ENCODE measurements at regions not wholly inside any gene's neighbourhood (a gene's known extent, or its start where the extent isn't known, plus 50 kb on each side); places are given as distances from the start of the nearest gene placed in this dataset.

DNA sequence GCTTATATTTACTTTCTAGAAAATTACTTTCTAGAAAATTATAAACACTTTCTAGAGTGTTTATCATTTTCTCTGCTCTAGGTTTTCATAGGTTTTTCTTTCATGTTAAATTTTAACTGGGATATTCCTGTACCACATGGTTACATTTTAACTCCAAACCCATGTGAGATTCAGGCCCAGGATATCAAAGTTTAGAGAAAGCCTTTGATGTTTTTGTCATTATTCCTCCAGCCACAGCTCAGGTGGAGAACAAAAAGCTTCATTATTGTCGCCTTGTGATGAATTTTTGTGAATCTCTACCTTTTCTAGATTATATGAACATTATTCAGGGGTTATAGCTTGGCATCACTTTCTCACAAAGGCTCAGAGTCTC, 816.0 kb downstream of the SQOR start:
- no peak for DNase-seq
- no peaks in the 10 kb centered on the region for H3K9me3 ChIP-seq (ENCODE audit: control insufficient read depth, low read length, poor library complexity, severe bottlenecking)
- no peak overlapping the region for H3K4me3 Mint-ChIP-seq
- H3K27me3 Mint-ChIP-seq = no peaks in the 10 kb centered on the region
- H3K36me3 Mint-ChIP-seq (ENCODE audit: low read depth) = no peaks in the 10 kb centered on the region
- no peak for ATAC-seq
- H3K27ac Mint-ChIP-seq = no peak overlapping the region
- no peaks in the 10 kb centered on the region for H3K4me1 Mint-ChIP-seq

DNA sequence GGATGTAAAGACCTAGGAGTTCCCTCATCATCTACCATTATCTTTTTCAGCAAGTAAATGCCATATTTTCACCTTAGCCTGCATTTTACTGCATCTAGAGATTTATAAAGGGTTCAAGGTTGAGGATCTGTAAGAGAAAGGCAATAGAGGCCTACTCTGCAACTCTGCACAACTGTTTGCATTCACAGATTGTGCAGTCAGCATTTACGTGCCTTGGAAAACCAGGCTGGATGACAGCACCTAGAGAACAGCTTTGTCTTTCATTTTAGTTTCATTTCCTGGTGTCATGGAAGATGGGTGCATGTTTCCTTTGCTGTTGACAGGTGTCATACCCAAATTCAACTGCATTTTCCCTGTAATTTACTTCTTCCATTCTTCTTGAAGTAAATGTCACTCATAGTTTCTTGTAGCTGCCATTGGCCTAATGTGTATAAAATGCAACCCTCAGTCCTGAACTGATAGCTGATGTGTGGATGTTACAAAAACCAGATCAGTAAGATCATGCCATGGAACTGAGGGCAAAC, 817.5 kb downstream of the SQOR start:
- Mint-ChIP-seq H3K4me3 (no peak overlapping the region), H3K27me3 (no peaks in the 10 kb centered on the region)
- ATAC-seq = no peak

DNA sequence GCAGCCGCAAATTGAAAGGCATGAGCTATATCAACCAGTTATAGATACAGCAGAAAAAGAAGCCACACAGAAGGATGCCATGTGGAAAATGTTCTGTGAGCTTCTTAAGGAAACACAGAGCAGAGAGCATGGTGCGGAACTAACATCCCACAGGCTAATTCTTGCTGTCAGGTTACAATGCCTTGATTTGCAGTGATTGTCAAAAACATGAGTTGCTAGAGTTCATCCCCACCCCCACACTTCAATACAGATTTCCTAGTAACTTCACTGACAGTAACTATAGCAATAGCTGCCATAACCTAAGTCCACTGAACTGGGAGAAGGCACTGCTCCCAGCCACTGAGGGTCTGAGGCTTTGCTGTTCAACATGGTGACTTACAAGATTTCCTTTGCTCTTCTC, 821.6 kb downstream of the SQOR start:
- H3K36me3 Mint-ChIP-seq (ENCODE audit: low read depth) = no peaks in the 10 kb centered on the region
- no peak overlapping the region for H3K27ac Mint-ChIP-seq
- DNase-seq = no peak
- no peaks in the 10 kb centered on the region for H3K4me1 Mint-ChIP-seq
- H3K9me3 ChIP-seq (ENCODE audit: control insufficient read depth, low read length, poor library complexity, severe bottlenecking) = no peaks in the 10 kb centered on the region
- no peak overlapping the region for H3K4me3 Mint-ChIP-seq
- ATAC-seq = no peak
- no peaks in the 10 kb centered on the region for H3K27me3 Mint-ChIP-seq

More for the DNA sequence above, 817.5 kb downstream of the SQOR start:
- Mint-ChIP-seq H3K4me1 (no peaks in the 10 kb centered on the region), H3K36me3 (ENCODE audit: low read depth) (no peaks in the 10 kb centered on the region), H3K27ac (no peak overlapping the region)
- no peaks in the 10 kb centered on the region for H3K9me3 ChIP-seq (ENCODE audit: control insufficient read depth, low read length, poor library complexity, severe bottlenecking)
- DNase-seq = no peak

DNA sequence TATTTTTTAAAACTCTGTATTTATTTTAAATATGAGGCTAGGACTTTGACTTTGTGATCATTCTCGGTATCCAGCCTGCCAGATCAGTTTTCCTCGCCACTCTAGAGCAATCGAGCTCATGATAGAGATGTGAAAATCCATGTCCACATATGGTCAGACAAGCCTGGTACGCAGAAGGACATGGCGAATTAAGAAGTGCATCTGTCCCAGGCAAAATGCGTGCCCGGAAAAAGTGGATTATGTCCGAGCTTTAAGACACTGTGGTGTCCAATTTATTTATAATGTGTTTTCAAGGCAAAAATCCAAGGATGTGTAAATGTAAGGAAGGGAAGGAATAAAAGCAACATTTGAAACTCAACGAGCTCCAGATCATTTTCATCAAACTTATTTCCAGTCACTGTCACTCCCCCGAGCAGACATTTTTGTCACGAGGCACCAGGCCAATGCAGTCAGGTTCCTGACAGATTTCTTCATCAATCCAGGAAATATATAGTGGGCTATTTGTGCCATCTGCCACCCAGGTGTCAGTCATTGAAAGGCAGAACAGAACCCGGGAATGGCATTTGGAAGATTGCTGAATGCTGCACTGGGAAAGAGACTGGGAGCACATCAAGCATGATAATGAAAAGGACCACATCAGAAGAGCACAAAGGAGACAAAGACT, 825.7 kb downstream of the SQOR start:
- no peaks in the 10 kb centered on the region for H3K9me3 ChIP-seq (ENCODE audit: control insufficient read depth, low read length, poor library complexity, severe bottlenecking)
- Mint-ChIP-seq H3K27me3 (no peaks in the 10 kb centered on the region), H3K4me1 (no peaks in the 10 kb centered on the region), H3K27ac (no peak overlapping the region), H3K36me3 (ENCODE audit: low read depth) (no peaks in the 10 kb centered on the region), H3K4me3 (no peak overlapping the region)
- ATAC-seq (no peak), DNase-seq (no peak)

DNA sequence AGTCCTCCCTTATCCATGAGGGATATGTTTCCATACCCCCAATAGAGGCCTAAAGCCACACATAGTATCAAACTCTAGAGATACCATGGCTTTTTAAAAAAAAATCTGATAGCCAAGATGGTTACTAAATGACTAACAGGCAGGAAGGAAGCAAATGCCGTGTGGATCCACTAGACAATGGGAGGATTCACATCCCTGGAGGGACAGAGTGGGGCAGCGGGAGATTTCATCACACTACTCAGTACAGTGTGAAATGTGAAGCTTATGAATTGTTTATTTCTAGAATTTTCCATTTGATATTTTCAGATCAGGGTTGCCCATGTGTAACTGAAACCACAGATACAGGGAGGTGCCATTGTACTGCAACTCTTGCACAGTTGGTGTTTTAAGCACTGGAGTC, 826.6 kb downstream of the SQOR start:
- Mint-ChIP-seq H3K36me3 (ENCODE audit: low read depth) (no peaks in the 10 kb centered on the region), H3K27me3 (no peaks in the 10 kb centered on the region), H3K27ac (no peak overlapping the region), H3K4me1 (no peaks in the 10 kb centered on the region), H3K4me3 (peak overlapping the region; percentile 2)
- no peaks in the 10 kb centered on the region for H3K9me3 ChIP-seq (ENCODE audit: control insufficient read depth, low read length, poor library complexity, severe bottlenecking)
- no peak for DNase-seq
- ATAC-seq = no peak

DNA sequence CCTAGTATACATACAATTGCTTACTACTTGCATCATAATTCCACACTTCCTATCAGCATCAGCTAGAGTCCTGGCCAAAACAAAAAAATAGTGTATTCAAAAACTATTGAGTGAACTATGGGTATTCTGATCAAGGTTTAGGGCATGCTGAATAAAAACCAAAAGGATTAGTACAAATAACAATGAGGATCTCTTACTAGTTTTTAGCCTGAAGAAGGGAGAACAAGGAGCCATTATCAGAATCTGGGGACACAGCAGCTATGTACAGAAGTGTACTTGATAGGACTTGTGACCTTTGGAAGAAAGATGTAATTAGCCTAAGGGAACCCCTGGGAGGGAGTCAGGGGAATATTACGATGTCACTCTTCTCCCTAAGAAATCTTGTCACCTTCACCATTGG, 832.2 kb downstream of the SQOR start:
- H3K4me3 Mint-ChIP-seq = no peak overlapping the region
- no peaks in the 10 kb centered on the region for H3K36me3 Mint-ChIP-seq (ENCODE audit: low read depth)
- no peak for ATAC-seq

DNA sequence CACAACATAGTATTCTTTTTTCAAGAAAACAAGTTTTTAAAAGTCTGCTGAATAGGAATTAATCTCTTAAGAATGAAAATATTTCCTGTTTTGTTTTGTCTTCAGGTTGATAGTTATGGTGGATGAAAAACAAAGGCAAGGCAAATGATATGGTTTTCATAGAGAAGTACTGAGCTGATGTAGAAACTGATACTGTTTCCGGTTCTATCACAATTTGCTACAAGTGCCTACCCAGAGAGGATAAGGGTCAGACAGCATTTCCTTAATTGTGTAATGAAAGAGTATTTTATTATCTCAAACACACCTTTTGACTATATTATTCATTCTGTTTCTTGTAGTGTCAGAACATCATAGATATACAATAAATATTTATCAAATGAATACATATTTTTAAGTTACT, 836.3 kb downstream of the SQOR start:
- no peaks in the 10 kb centered on the region for H3K4me1 Mint-ChIP-seq
- H3K36me3 Mint-ChIP-seq (ENCODE audit: low read depth) = no peaks in the 10 kb centered on the region
- H3K27ac Mint-ChIP-seq = no peak overlapping the region
- H3K9me3 ChIP-seq (ENCODE audit: control insufficient read depth, low read length, poor library complexity, severe bottlenecking) = no peaks in the 10 kb centered on the region
- ATAC-seq (no peak), DNase-seq (no peak)
- no peak overlapping the region for H3K4me3 Mint-ChIP-seq
- H3K27me3 Mint-ChIP-seq = no peaks in the 10 kb centered on the region

More for the DNA sequence above, 832.2 kb downstream of the SQOR start:
- Mint-ChIP-seq H3K27ac (no peak overlapping the region), H3K27me3 (no peaks in the 10 kb centered on the region), H3K4me1 (no peaks in the 10 kb centered on the region)
- H3K9me3 ChIP-seq (ENCODE audit: control insufficient read depth, low read length, poor library complexity, severe bottlenecking) = no peaks in the 10 kb centered on the region
- no peak for DNase-seq

DNA sequence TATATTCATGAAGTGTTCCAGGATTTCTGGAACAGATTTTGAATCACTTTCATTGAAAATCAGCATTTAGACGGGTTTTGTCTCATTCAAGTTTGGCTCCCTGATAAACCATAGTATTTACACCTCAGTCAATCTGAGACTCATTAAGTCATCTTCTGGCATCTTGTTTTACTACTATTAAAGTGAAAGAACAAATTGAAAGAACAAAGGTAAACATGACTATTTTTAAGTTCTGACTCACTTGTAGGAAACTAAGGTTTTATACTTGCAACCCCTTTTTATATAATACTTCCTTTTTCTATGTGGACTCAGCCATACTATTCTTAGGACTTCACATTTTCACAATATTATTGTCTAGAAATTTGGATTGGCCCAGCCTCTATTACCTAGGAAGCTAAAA, 854.4 kb downstream of the SQOR start:
- no peaks in the 10 kb centered on the region for H3K36me3 Mint-ChIP-seq (ENCODE audit: low read depth)
- DNase-seq (no peak), ATAC-seq (no peak)
- no peak overlapping the region for H3K27ac Mint-ChIP-seq
- H3K4me1 Mint-ChIP-seq = no peaks in the 10 kb centered on the region
- H3K9me3 ChIP-seq (ENCODE audit: control insufficient read depth, low read length, poor library complexity, severe bottlenecking) = no peaks in the 10 kb centered on the region
- H3K27me3 Mint-ChIP-seq = no peaks in the 10 kb centered on the region
- H3K4me3 Mint-ChIP-seq = no peak overlapping the region

DNA sequence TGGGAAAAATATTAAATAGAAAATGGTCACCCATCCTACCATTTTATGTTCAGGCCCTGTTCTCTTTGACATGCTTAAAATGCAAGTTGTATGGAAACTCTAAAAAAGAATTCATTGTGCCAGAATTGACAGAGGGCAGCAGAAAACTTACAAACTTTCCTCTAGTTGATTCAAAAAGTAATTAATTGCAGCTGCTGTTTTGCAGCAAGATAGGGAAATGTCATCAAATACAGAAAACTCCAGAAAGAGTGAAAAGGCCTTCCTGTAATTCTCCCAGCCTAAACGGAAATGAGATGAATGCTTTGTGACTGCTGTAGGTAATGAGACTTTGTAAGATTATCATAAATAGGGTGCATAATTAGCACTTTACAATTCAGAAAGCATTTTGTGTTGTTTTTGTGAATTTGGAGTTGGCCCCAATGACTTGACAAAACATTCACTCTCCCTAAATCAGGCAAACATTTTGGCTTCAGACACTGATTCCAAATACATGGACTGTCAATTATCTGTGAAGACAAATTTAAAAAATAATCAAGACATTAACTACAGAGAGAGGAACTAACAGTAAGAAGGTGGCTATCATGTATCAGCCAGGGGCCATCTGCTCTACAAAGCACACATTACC, 861.8 kb downstream of the SQOR start:
- ATAC-seq = no peak
- no peak for DNase-seq
- no peaks in the 10 kb centered on the region for H3K9me3 ChIP-seq (ENCODE audit: control insufficient read depth, low read length, poor library complexity, severe bottlenecking)
- Mint-ChIP-seq H3K4me3 (no peak overlapping the region), H3K27me3 (no peaks in the 10 kb centered on the region), H3K27ac (no peak overlapping the region), H3K4me1 (no peaks in the 10 kb centered on the region), H3K36me3 (ENCODE audit: low read depth) (no peaks in the 10 kb centered on the region)

DNA sequence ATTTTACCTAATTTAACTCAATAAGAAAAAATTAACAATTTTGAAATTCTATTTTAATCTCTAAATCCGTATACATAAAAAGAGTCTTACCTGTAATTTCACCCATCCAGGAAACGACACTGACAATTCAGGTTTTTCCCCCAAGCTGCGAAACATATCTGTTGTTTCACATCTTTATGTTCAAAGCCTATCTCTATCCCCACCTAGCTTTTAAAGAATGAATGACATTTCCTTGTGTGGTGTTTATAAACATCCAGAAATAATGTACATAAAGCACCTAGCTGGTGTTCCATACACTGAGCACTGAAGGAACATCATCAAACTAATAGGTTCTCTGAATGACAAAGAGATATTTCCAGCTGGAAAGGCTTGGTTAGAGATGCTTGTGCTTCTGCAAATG, 867.8 kb downstream of the SQOR start:
- no peaks in the 10 kb centered on the region for H3K27me3 Mint-ChIP-seq
- H3K27ac Mint-ChIP-seq = no peak overlapping the region
- no peaks in the 10 kb centered on the region for H3K9me3 ChIP-seq (ENCODE audit: control insufficient read depth, low read length, poor library complexity, severe bottlenecking)
- no peaks in the 10 kb centered on the region for H3K36me3 Mint-ChIP-seq (ENCODE audit: low read depth)
- H3K4me3 Mint-ChIP-seq = no peak overlapping the region
- no peaks in the 10 kb centered on the region for H3K4me1 Mint-ChIP-seq
- ATAC-seq = no peak
- DNase-seq = no peak

DNA sequence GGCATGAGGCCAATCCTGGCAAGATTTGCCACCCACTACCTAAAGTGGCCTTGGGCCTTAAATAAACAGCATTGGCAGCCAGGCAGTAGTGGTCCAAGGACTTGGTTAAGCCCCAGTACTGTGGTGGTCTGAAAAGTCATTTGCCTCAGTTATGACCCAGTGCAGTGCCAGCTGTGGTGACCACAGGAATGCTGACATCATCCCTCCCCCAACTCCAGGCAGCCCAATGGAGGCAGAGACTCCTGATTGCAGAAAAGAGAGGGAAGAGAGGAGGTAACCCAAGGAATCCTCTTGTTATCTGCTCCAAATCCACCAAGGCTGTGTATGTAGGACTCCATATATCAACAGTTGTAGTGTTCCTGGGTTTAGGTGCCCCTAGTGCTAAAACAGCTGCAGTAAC, 883.6 kb downstream of the SQOR start:
- no peaks in the 10 kb centered on the region for H3K27me3 Mint-ChIP-seq
- ATAC-seq = no peak
- H3K4me3 Mint-ChIP-seq = no peak overlapping the region
- H3K4me1 Mint-ChIP-seq = no peaks in the 10 kb centered on the region
- H3K27ac Mint-ChIP-seq = no peak overlapping the region
- H3K36me3 Mint-ChIP-seq (ENCODE audit: low read depth) = no peaks in the 10 kb centered on the region
- no peak for DNase-seq
- no peaks in the 10 kb centered on the region for H3K9me3 ChIP-seq (ENCODE audit: control insufficient read depth, low read length, poor library complexity, severe bottlenecking)

DNA sequence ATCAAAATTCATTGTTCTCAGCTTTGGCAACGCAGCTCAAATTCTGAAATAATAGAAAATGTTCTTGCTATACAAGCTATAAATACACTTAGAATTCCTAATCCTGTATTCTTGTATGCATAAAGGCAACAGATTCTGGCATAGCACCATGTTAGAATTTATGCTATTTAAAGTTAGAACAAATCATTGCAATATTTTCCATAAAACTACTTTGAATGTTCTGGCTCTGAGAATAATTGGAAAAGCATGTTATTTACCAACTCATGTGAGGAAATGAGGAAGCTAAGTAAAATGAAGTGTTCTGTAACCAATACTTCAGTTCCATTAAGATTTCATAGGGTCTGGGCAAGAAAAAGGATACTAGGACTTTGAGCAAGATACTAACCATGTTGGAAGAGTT, 888.9 kb downstream of the SQOR start:
- Mint-ChIP-seq H3K27me3 (no peaks in the 10 kb centered on the region), H3K4me1 (no peaks in the 10 kb centered on the region)
- ATAC-seq = no peak

DNA sequence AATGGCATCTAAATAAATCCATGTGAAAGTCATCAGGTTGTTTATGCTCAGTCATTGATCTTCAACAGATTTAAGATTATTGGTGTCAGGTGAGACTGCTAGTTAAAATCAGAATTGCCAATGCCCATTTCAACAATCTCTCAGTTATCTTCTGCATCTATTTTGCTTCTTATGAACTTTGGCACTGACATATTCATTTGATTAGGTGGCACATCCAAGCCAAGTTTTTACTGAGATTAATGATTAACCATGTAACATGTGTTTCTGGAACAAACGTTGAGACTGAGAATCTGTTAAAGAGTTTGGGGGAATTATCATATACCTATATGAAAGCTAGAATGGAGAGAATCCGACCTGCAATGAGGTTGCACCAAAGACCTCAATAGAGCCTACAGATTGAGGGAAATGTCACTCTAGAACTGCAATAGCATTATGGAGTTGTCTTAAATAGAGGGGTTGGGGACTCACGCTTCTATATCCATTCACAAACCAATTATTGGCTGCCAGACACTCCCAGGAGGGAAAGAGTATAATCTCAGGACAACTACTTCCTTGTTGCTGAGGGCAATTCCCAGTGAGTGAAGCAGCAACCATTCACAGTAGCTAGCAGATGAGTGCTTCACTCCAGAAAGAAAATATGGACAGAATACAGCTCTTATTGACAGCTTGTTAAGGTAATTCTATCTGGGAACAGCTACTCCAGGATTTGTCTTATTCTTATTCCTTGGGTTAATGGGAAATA, 891.3 kb downstream of the SQOR start:
- H3K27me3 Mint-ChIP-seq = no peaks in the 10 kb centered on the region
- no peak for DNase-seq
- ATAC-seq = no peak
- H3K27ac Mint-ChIP-seq = no peak overlapping the region
- H3K36me3 Mint-ChIP-seq (ENCODE audit: low read depth) = no peaks in the 10 kb centered on the region
- no peaks in the 10 kb centered on the region for H3K4me1 Mint-ChIP-seq
- H3K4me3 Mint-ChIP-seq = no peak overlapping the region
- H3K9me3 ChIP-seq (ENCODE audit: control insufficient read depth, low read length, poor library complexity, severe bottlenecking) = no peaks in the 10 kb centered on the region

More for the DNA sequence above, 888.9 kb downstream of the SQOR start:
- Mint-ChIP-seq H3K27ac (no peak overlapping the region), H3K4me3 (no peak overlapping the region), H3K36me3 (ENCODE audit: low read depth) (no peaks in the 10 kb centered on the region)
- H3K9me3 ChIP-seq (ENCODE audit: control insufficient read depth, low read length, poor library complexity, severe bottlenecking) = no peaks in the 10 kb centered on the region
- no peak for DNase-seq
